Esophagus squamous epithelium (tissue), 4 donors: ENCODE measurements at regions not wholly inside any gene's neighbourhood (a gene's known extent, or its start where the extent isn't known, plus 50 kb on each side); places are given as distances from the start of the nearest gene placed in this dataset.

Source experiments
- POLR2A ChIP-seq, 4 donors: fragments of 450-650 bp; IDR thresholded peaks; one replicate each; pipeline ENCODE4 v1.6.1; 2017; ENCODE audit warnings: antibody characterized with exemption in 4 of 4, mild to moderate bottlenecking in 4 of 4, moderate library complexity in 3 of 4
- TF ChIP-seq, protein P1 (sequence below), 6 experiments: fragments of 450-650 bp in 4 of 6; fragments of 200-600 bp in 2 of 6; sonication (generic) in 2 of 6; IDR thresholded peaks; one replicate each; pipeline ENCODE4 v1.5.1; 2016 to 2019; ENCODE audit warnings: antibody characterized with exemption in 6 of 6, mild to moderate bottlenecking in 4 of 6, moderate library complexity in 4 of 6

DNA sequence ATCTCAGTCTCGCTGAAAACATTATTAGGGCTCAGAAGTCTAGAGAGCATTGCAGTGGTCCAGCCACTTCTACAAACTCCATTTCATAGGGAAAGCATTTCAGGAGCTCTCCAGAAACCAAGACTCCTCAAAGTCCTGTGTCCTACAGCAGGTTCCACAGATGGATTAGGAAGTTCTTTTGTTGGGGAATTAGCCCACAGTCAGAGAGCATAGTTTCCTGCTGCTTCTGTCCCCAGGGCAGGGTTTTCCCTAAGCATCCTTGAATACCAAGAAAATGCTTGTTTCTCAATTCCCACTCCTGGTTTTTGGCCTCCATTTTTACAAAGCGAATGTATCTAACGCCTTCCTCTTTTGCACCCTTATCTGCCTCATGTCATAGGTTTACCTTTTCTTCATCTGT, 235.9 kb upstream of the PODXL start:
- no peak for TF ChIP-seq POLR2A (IDR thresholded peaks at IDR 0.05)
- TF ChIP-seq, protein P1, sequence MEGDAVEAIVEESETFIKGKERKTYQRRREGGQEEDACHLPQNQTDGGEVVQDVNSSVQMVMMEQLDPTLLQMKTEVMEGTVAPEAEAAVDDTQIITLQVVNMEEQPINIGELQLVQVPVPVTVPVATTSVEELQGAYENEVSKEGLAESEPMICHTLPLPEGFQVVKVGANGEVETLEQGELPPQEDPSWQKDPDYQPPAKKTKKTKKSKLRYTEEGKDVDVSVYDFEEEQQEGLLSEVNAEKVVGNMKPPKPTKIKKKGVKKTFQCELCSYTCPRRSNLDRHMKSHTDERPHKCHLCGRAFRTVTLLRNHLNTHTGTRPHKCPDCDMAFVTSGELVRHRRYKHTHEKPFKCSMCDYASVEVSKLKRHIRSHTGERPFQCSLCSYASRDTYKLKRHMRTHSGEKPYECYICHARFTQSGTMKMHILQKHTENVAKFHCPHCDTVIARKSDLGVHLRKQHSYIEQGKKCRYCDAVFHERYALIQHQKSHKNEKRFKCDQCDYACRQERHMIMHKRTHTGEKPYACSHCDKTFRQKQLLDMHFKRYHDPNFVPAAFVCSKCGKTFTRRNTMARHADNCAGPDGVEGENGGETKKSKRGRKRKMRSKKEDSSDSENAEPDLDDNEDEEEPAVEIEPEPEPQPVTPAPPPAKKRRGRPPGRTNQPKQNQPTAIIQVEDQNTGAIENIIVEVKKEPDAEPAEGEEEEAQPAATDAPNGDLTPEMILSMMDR (IDR thresholded peaks at IDR 0.05) = no peak
